ENCODE measurements at regions not wholly inside any gene's neighbourhood (a gene's known extent, or its start where the extent isn't known, plus 50 kb on each side); places are given as distances from the start of the nearest gene placed in this dataset.

- DNase-seq (ENCODE audit: low spot score) = no peak
- Mint-ChIP-seq H3K4me3 (no peak overlapping the region), H3K27ac (no peak overlapping the region), H3K36me3 (peaks cover 5% of the 10 kb centered on the region), H3K27me3 (ENCODE audit: insufficient read depth, low read depth) (peaks cover 2% of the 10 kb centered on the region), H3K9me3 (peaks cover 4% of the 10 kb centered on the region), H3K4me1 (peaks cover 21% of the 10 kb centered on the region)
- Histone ChIP-seq H3K27ac (no peak overlapping the region), H3F3A (ENCODE audit: low read depth) (no peaks in the 10 kb centered on the region), H3K36me3 (no peaks in the 10 kb centered on the region), H3K27me3 (no peaks in the 10 kb centered on the region), H3K9ac (no peak overlapping the region), H3K9me3 (ENCODE audit: low read depth) (no peaks in the 10 kb centered on the region), H2AFZ (replicated peaks) (no peak overlapping the region), H3K4me1 (no peaks in the 10 kb centered on the region), H3K4me2 (no peak overlapping the region), H3K4me3 (no peak overlapping the region), H4K20me1 (ENCODE audit: low read depth) (no peaks in the 10 kb centered on the region), H3K79me2 (ENCODE audit: low read depth) (no peaks in the 10 kb centered on the region)
- TF ChIP-seq EZH2 (IDR thresholded peaks at IDR 0.05) = no peak
- no peak for TF ChIP-seq CTCF (IDR thresholded peaks at IDR 0.05)
- TF ChIP-seq EZH2phosphoT487 (IDR thresholded peaks at IDR 0.05) = no peak
Measured at GRCh38 chr2:8620611-8621382, 61.1 kb upstream of the ID2 start.

- H3K4me3 ChIP-seq = no peak overlapping the region
- Mint-ChIP-seq H3K36me3 (peaks cover 5% of the 10 kb centered on the region), H3K4me1 (peaks cover 29% of the 10 kb centered on the region), H3K9me3 (peaks cover 4% of the 10 kb centered on the region), H3K4me3 (no peak overlapping the region), H3K27me3 (ENCODE audit: insufficient read depth, low read depth) (peaks cover 4% of the 10 kb centered on the region), H3K27ac (peak overlapping the region; percentile 92)
- H3K27me3 ChIP-seq = no peaks in the 10 kb centered on the region
- no peaks in the 10 kb centered on the region for H3K79me2 ChIP-seq (ENCODE audit: low read depth)
- no peak for DNase-seq (ENCODE audit: low spot score)
- H3K36me3 ChIP-seq = no peaks in the 10 kb centered on the region
- H3K4me1 ChIP-seq = no peaks in the 10 kb centered on the region
- no peaks in the 10 kb centered on the region for H3K9me3 ChIP-seq (ENCODE audit: low read depth)
- no peak overlapping the region for H2AFZ ChIP-seq (replicated peaks)
- no peak overlapping the region for H3K4me2 ChIP-seq
- H4K20me1 ChIP-seq (ENCODE audit: low read depth) = no peaks in the 10 kb centered on the region
- no peak overlapping the region for H3K27ac ChIP-seq
- no peak overlapping the region for H3K9ac ChIP-seq
- no peaks in the 10 kb centered on the region for H3F3A ChIP-seq (ENCODE audit: low read depth)
- no peak for TF ChIP-seq CTCF (IDR thresholded peaks at IDR 0.05)
- TF ChIP-seq EZH2phosphoT487 (IDR thresholded peaks at IDR 0.05) = no peak
- no peak for TF ChIP-seq EZH2 (IDR thresholded peaks at IDR 0.05)
Measured at GRCh38 chr2:8622199-8622911, 59.5 kb upstream of the ID2 start.

GRCh38 chr2:8622924-8623465 is 58.9 kb upstream of the ID2 start:
- H3K9ac ChIP-seq = no peak overlapping the region
- H3K36me3 ChIP-seq = no peaks in the 10 kb centered on the region
- H3K4me1 ChIP-seq = no peaks in the 10 kb centered on the region
- H3K27me3 ChIP-seq = no peaks in the 10 kb centered on the region
- H2AFZ ChIP-seq (replicated peaks) = no peak overlapping the region
- no peaks in the 10 kb centered on the region for H3F3A ChIP-seq (ENCODE audit: low read depth)
- H3K27me3 Mint-ChIP-seq (ENCODE audit: insufficient read depth, low read depth) = peaks cover 4% of the 10 kb centered on the region
- H3K4me1 Mint-ChIP-seq = peaks cover 31% of the 10 kb centered on the region
- TF ChIP-seq EZH2phosphoT487 (IDR thresholded peaks at IDR 0.05) (no peak), CTCF (IDR thresholded peaks at IDR 0.05) (no peak), EZH2 (IDR thresholded peaks at IDR 0.05) (no peak)
- H3K4me2 ChIP-seq = no peak overlapping the region
- H3K79me2 ChIP-seq (ENCODE audit: low read depth) = no peaks in the 10 kb centered on the region
- peak overlapping the region; percentile 92 for H3K27ac Mint-ChIP-seq
- DNase-seq (ENCODE audit: low spot score) = no peak
- no peaks in the 10 kb centered on the region for H4K20me1 ChIP-seq (ENCODE audit: low read depth)
- H3K4me3 ChIP-seq = no peak overlapping the region
- no peak overlapping the region for H3K27ac ChIP-seq
- no peaks in the 10 kb centered on the region for H3K9me3 ChIP-seq (ENCODE audit: low read depth)
- peaks cover 5% of the 10 kb centered on the region for H3K36me3 Mint-ChIP-seq
- no peak overlapping the region for H3K4me3 Mint-ChIP-seq
- H3K9me3 Mint-ChIP-seq = peaks cover 4% of the 10 kb centered on the region
